ENCODE measurements at regions not wholly inside any gene's neighbourhood (a gene's known extent, or its start where the extent isn't known, plus 50 kb on each side); places are given as distances from the start of the nearest gene placed in this dataset.
A peak's percentile ranks its signal among the peaks of the same experiment; 100 is the strongest.
"Not testable (repeated sequence)": the region's sequence is repeated elsewhere in the genome, so short reads cannot be mapped to it uniquely, and the experiment has no call there.

- Histone ChIP-seq H3K36me3 (ENCODE audit: insufficient read depth, low read length) (no peaks in the 10 kb centered on the region), H3K9ac (ENCODE audit: insufficient read length) (no peak overlapping the region), H3K4me3 (no peak overlapping the region), H3K9me3 (ENCODE audit: low read depth, low read length) (no peaks in the 10 kb centered on the region), H3K27ac (no peak overlapping the region)
- TF ChIP-seq EZH2 (IDR thresholded peaks at IDR 0.05) (no peak), POLR2AphosphoS5 (IDR thresholded peaks at IDR 0.05; ENCODE audit: borderline replicate concordance, low read depth, low read length) (no peak), FOXP2 (optimal IDR thresholded peaks at IDR 0.05; ENCODE audit: control extremely low read depth, extremely low read length, insufficient read depth) (no peak)
- no peak for DNase-seq (ENCODE audit: low read depth, low spot score)
Observed at GRCh38 chr5:25020454-25020853, 375.7 kb upstream of the CDH10 start.

- Histone ChIP-seq H3K27ac (no peak overlapping the region), H3K9me3 (ENCODE audit: low read depth, low read length) (no peaks in the 10 kb centered on the region), H3K4me3 (no peak overlapping the region), H3K36me3 (ENCODE audit: insufficient read depth, low read length) (no peaks in the 10 kb centered on the region), H3K9ac (ENCODE audit: insufficient read length) (no peak overlapping the region)
- no peak for TF ChIP-seq POLR2AphosphoS5 (IDR thresholded peaks at IDR 0.05; ENCODE audit: borderline replicate concordance, low read depth, low read length)
- TF ChIP-seq EZH2 (IDR thresholded peaks at IDR 0.05) = no peak
- TF ChIP-seq FOXP2 (optimal IDR thresholded peaks at IDR 0.05; ENCODE audit: control extremely low read depth, extremely low read length, insufficient read depth) = no peak
- DNase-seq (ENCODE audit: low read depth, low spot score) = no peak
Observed at GRCh38 chr5:25009063-25009462, 364.3 kb upstream of the CDH10 start.

GRCh38 chr5:25006734-25007133, 362.0 kb upstream of the CDH10 start:
- H3K9me3 ChIP-seq (ENCODE audit: low read depth, low read length) = no peaks in the 10 kb centered on the region
- H3K4me3 ChIP-seq = no peak overlapping the region
- H3K36me3 ChIP-seq (ENCODE audit: insufficient read depth, low read length) = no peaks in the 10 kb centered on the region
- H3K27ac ChIP-seq = no peak overlapping the region
- no peak overlapping the region for H3K9ac ChIP-seq (ENCODE audit: insufficient read length)
- TF ChIP-seq EZH2 (IDR thresholded peaks at IDR 0.05) (no peak), FOXP2 (optimal IDR thresholded peaks at IDR 0.05; ENCODE audit: control extremely low read depth, extremely low read length, insufficient read depth) (no peak), POLR2AphosphoS5 (IDR thresholded peaks at IDR 0.05; ENCODE audit: borderline replicate concordance, low read depth, low read length) (no peak)
- peak; percentile 50 for DNase-seq (ENCODE audit: low read depth, low spot score)

GRCh38 chr5:25006237-25006636, 361.5 kb upstream of the CDH10 start:
- H3K9me3 ChIP-seq (ENCODE audit: low read depth, low read length) = no peaks in the 10 kb centered on the region
- H3K27ac ChIP-seq = no peak overlapping the region
- DNase-seq (ENCODE audit: low read depth, low spot score) = no peak
- no peak for TF ChIP-seq EZH2 (IDR thresholded peaks at IDR 0.05)
- no peak for TF ChIP-seq POLR2AphosphoS5 (IDR thresholded peaks at IDR 0.05; ENCODE audit: borderline replicate concordance, low read depth, low read length)
- TF ChIP-seq FOXP2 (optimal IDR thresholded peaks at IDR 0.05; ENCODE audit: control extremely low read depth, extremely low read length, insufficient read depth) = no peak
- H3K4me3 ChIP-seq = no peak overlapping the region
- H3K9ac ChIP-seq (ENCODE audit: insufficient read length) = no peak overlapping the region
- no peaks in the 10 kb centered on the region for H3K36me3 ChIP-seq (ENCODE audit: insufficient read depth, low read length)

- H3K4me3 ChIP-seq = no peak overlapping the region
- H3K36me3 ChIP-seq (ENCODE audit: insufficient read depth, low read length) = no peaks in the 10 kb centered on the region
- H3K27ac ChIP-seq = no peak overlapping the region
- DNase-seq (ENCODE audit: low read depth, low spot score) = no peak
- TF ChIP-seq EZH2 (IDR thresholded peaks at IDR 0.05) (no peak), FOXP2 (optimal IDR thresholded peaks at IDR 0.05; ENCODE audit: control extremely low read depth, extremely low read length, insufficient read depth) (no peak), POLR2AphosphoS5 (IDR thresholded peaks at IDR 0.05; ENCODE audit: borderline replicate concordance, low read depth, low read length) (no peak)
- no peaks in the 10 kb centered on the region for H3K9me3 ChIP-seq (ENCODE audit: low read depth, low read length)
- no peak overlapping the region for H3K9ac ChIP-seq (ENCODE audit: insufficient read length)
Observed at GRCh38 chr5:25005431-25005830, 360.7 kb upstream of the CDH10 start.

- Histone ChIP-seq H3K27ac (no peak overlapping the region), H3K9ac (ENCODE audit: insufficient read length) (no peak overlapping the region), H3K4me3 (no peak overlapping the region), H3K36me3 (ENCODE audit: insufficient read depth, low read length) (no peaks in the 10 kb centered on the region), H3K9me3 (ENCODE audit: low read depth, low read length) (no peaks in the 10 kb centered on the region)
- DNase-seq (ENCODE audit: low read depth, low spot score) = no peak
- TF ChIP-seq FOXP2 (optimal IDR thresholded peaks at IDR 0.05; ENCODE audit: control extremely low read depth, extremely low read length, insufficient read depth) (no peak), EZH2 (IDR thresholded peaks at IDR 0.05) (no peak), POLR2AphosphoS5 (IDR thresholded peaks at IDR 0.05; ENCODE audit: borderline replicate concordance, low read depth, low read length) (no peak)
Observed at GRCh38 chr5:25002371-25002770, 357.6 kb upstream of the CDH10 start.

GRCh38 chr5:24999732-25000131, 355.0 kb upstream of the CDH10 start:
- Histone ChIP-seq H3K36me3 (ENCODE audit: insufficient read depth, low read length) (no peaks in the 10 kb centered on the region), H3K27ac (no peak overlapping the region), H3K9me3 (ENCODE audit: low read depth, low read length) (no peaks in the 10 kb centered on the region), H3K9ac (ENCODE audit: insufficient read length) (no peak overlapping the region), H3K4me3 (no peak overlapping the region)
- TF ChIP-seq POLR2AphosphoS5 (IDR thresholded peaks at IDR 0.05; ENCODE audit: borderline replicate concordance, low read depth, low read length) (no peak), EZH2 (IDR thresholded peaks at IDR 0.05) (no peak), FOXP2 (optimal IDR thresholded peaks at IDR 0.05; ENCODE audit: control extremely low read depth, extremely low read length, insufficient read depth) (no peak)
- no peak for DNase-seq (ENCODE audit: low read depth, low spot score)

GRCh38 chr5:24998641-24999040, 353.9 kb upstream of the CDH10 start:
- no peaks in the 10 kb centered on the region for H3K36me3 ChIP-seq (ENCODE audit: insufficient read depth, low read length)
- H3K9me3 ChIP-seq (ENCODE audit: low read depth, low read length) = no peaks in the 10 kb centered on the region
- H3K4me3 ChIP-seq = no peak overlapping the region
- DNase-seq (ENCODE audit: low read depth, low spot score) = no peak
- no peak overlapping the region for H3K27ac ChIP-seq
- no peak overlapping the region for H3K9ac ChIP-seq (ENCODE audit: insufficient read length)
- TF ChIP-seq POLR2AphosphoS5 (IDR thresholded peaks at IDR 0.05; ENCODE audit: borderline replicate concordance, low read depth, low read length) (no peak), FOXP2 (optimal IDR thresholded peaks at IDR 0.05; ENCODE audit: control extremely low read depth, extremely low read length, insufficient read depth) (no peak), EZH2 (IDR thresholded peaks at IDR 0.05) (no peak)

- no peaks in the 10 kb centered on the region for H3K9me3 ChIP-seq (ENCODE audit: low read depth, low read length)
Observed at GRCh38 chr5:24986326-24986725, 341.5 kb upstream of the CDH10 start.

GRCh38 chr5:24978552-24978951, 333.8 kb upstream of the CDH10 start:
- H3K9ac ChIP-seq (ENCODE audit: insufficient read length); H3K4me3 ChIP-seq; H3K27ac ChIP-seq; DNase-seq (ENCODE audit: low read depth, low spot score); H3K9me3 ChIP-seq (ENCODE audit: low read depth, low read length); H3K36me3 ChIP-seq (ENCODE audit: insufficient read depth, low read length): not testable (repeated sequence)

More at GRCh38 chr5:24986326-24986725, 341.5 kb upstream of the CDH10 start:
- Histone ChIP-seq H3K27ac (no peak overlapping the region), H3K4me3 (no peak overlapping the region), H3K36me3 (ENCODE audit: insufficient read depth, low read length) (no peaks in the 10 kb centered on the region), H3K9ac (ENCODE audit: insufficient read length) (no peak overlapping the region)
- no peak for TF ChIP-seq FOXP2 (optimal IDR thresholded peaks at IDR 0.05; ENCODE audit: control extremely low read depth, extremely low read length, insufficient read depth)
- TF ChIP-seq POLR2AphosphoS5 (IDR thresholded peaks at IDR 0.05; ENCODE audit: borderline replicate concordance, low read depth, low read length) = no peak
- no peak for TF ChIP-seq EZH2 (IDR thresholded peaks at IDR 0.05)
- no peak for DNase-seq (ENCODE audit: low read depth, low spot score)

Data from SK-N-MC (cell line).